ENCODE measurements at regions not wholly inside any gene's neighbourhood (a gene's known extent, or its start where the extent isn't known, plus 50 kb on each side); places are given as distances from the start of the nearest gene placed in this dataset.
A peak's percentile ranks its signal among the peaks of the same experiment; 100 is the strongest.

DNA sequence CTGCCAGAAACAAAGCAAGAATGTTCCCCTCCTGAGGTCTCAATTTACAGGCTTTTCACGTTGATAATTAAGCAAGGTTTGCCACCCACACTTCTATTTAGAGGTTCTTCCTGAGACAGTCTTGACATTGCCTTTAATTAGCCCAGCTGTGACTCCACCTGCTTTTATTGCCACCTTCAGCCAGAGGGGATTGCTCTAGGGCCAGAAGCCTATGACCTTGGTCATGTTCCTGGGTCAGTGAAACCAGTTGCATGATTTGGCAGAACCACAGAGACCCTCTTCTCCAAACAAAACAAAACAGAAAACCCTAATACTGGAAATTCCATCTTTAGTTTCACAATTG is 89.8 kb downstream of the APIP start:
- Histone ChIP-seq H3K36me3 (ENCODE audit: insufficient read depth, low read length) (no peaks in the 10 kb centered on the region), H3K9me2 (replicated peaks; ENCODE audit: low read depth, low read length) (no peaks in the 10 kb centered on the region), H2AFZ (ENCODE audit: low read length) (peak overlapping the region; percentile 32; the same call in 1 of the 2 replicates), H3K4me3 (ENCODE audit: low read length, poor library complexity, severe bottlenecking) (no peak overlapping the region), H3K9ac (ENCODE audit: low read depth, low read length, poor library complexity, severe bottlenecking) (peak overlapping the region; percentile 6), H3K4me1 (ENCODE audit: insufficient read depth, low read length, poor library complexity, severe bottlenecking) (peaks cover 22% of the 10 kb centered on the region), H4K20me1 (ENCODE audit: insufficient read depth, low read length, poor library complexity, severe bottlenecking) (no peaks in the 10 kb centered on the region), H3K4me2 (ENCODE audit: low read depth, low read length, poor library complexity, severe bottlenecking) (peak overlapping the region; percentile 9), H3K27me3 (ENCODE audit: insufficient read depth, low read length, poor library complexity, severe bottlenecking) (no peaks in the 10 kb centered on the region), H3K9me3 (ENCODE audit: insufficient read depth, low read depth, low read length) (no peaks in the 10 kb centered on the region), H3K79me2 (ENCODE audit: insufficient read depth, low read length) (no peaks in the 10 kb centered on the region), H3F3A (ENCODE audit: low read depth) (no peaks in the 10 kb centered on the region; the same call in 1 of the 2 replicates)
- TF ChIP-seq, protein P1, sequence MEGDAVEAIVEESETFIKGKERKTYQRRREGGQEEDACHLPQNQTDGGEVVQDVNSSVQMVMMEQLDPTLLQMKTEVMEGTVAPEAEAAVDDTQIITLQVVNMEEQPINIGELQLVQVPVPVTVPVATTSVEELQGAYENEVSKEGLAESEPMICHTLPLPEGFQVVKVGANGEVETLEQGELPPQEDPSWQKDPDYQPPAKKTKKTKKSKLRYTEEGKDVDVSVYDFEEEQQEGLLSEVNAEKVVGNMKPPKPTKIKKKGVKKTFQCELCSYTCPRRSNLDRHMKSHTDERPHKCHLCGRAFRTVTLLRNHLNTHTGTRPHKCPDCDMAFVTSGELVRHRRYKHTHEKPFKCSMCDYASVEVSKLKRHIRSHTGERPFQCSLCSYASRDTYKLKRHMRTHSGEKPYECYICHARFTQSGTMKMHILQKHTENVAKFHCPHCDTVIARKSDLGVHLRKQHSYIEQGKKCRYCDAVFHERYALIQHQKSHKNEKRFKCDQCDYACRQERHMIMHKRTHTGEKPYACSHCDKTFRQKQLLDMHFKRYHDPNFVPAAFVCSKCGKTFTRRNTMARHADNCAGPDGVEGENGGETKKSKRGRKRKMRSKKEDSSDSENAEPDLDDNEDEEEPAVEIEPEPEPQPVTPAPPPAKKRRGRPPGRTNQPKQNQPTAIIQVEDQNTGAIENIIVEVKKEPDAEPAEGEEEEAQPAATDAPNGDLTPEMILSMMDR (conservative IDR thresholded peaks at IDR 0.05; ENCODE audit: low read length) = no peak
- no peak for TF ChIP-seq EZH2phosphoT487 (IDR thresholded peaks at IDR 0.05; ENCODE audit: borderline replicate concordance)

DNA sequence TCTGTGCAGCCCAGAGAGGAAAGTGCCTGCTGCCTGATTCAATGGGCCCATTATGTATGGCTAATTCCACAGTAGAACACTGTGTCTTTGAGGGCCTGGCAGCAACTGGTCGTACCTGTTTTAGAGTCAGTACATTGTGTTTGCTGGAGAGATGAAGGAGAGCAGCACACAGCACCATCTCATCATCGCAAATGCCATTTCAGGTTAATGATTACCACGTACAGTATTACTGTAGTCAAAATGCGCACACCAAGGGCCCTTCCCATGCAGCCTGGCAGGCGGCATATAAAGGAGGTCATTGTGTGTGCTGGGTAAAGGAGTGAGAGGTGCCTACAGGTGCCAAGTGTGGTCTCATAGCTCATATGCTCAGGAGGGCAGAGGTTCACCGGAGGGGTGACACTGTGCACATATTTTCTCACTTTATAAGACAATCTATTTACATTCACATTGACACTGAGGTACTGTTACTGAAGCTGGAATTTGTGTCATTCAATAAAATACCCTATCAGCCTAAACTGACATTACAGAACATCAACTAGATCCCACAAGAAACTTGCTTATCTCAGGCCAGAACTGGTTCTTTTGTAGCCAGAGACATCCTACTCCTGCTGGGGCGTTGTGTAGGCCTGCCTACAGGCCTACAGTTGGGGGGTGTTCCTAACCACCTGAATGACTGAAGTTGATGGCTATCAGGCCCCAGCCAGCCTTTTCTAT is 90.4 kb downstream of the APIP start:
- H3K9ac ChIP-seq (ENCODE audit: low read depth, low read length, poor library complexity, severe bottlenecking) = peak overlapping the region; percentile 4
- peak overlapping the region; percentile 32; the same call in 1 of the 2 replicates for H2AFZ ChIP-seq (ENCODE audit: low read length)
- no peaks in the 10 kb centered on the region for H3K9me2 ChIP-seq (replicated peaks; ENCODE audit: low read depth, low read length)
- no peak overlapping the region for H3K4me3 ChIP-seq (ENCODE audit: low read length, poor library complexity, severe bottlenecking)
- TF ChIP-seq, protein P1 (conservative IDR thresholded peaks at IDR 0.05; ENCODE audit: low read length) = no peak
- no peak for TF ChIP-seq EZH2phosphoT487 (IDR thresholded peaks at IDR 0.05; ENCODE audit: borderline replicate concordance)
- H3K4me2 ChIP-seq (ENCODE audit: low read depth, low read length, poor library complexity, severe bottlenecking) = peak overlapping the region; percentile 9
- no peaks in the 10 kb centered on the region for H3K27me3 ChIP-seq (ENCODE audit: insufficient read depth, low read length, poor library complexity, severe bottlenecking)
- H3K4me1 ChIP-seq (ENCODE audit: insufficient read depth, low read length, poor library complexity, severe bottlenecking) = peaks cover 22% of the 10 kb centered on the region
- no peaks in the 10 kb centered on the region for H3K9me3 ChIP-seq (ENCODE audit: insufficient read depth, low read depth, low read length)
- H3K79me2 ChIP-seq (ENCODE audit: insufficient read depth, low read length) = no peaks in the 10 kb centered on the region
- no peaks in the 10 kb centered on the region for H4K20me1 ChIP-seq (ENCODE audit: insufficient read depth, low read length, poor library complexity, severe bottlenecking)
- H3K36me3 ChIP-seq (ENCODE audit: insufficient read depth, low read length) = no peaks in the 10 kb centered on the region
- no peaks in the 10 kb centered on the region; the same call in 1 of the 2 replicates for H3F3A ChIP-seq (ENCODE audit: low read depth)

DNA sequence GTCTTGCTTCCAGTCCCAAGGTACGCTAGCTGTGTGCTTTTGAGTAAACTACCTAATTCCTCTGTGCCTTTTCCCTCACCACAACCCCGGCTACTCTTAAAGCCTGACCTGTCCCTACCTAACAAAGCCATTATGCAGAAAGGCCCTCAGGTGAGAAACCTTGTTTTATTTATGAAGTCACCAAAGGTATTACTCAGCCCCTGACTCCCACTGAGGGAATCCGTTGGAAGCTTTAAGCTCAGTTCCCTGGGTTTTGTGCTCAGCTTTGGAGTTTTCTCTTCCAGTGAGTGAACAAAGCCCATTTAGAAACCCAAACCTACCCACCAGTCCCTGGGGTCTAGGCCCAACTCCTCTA is 90.9 kb downstream of the APIP start:
- peaks cover 23% of the 10 kb centered on the region for H3K4me1 ChIP-seq (ENCODE audit: insufficient read depth, low read length, poor library complexity, severe bottlenecking)
- no peaks in the 10 kb centered on the region; the same call in 1 of the 2 replicates for H3F3A ChIP-seq (ENCODE audit: low read depth)

More for the DNA sequence above, 90.9 kb downstream of the APIP start:
- Histone ChIP-seq H3K27me3 (ENCODE audit: insufficient read depth, low read length, poor library complexity, severe bottlenecking) (no peaks in the 10 kb centered on the region), H2AFZ (ENCODE audit: low read length) (no peak overlapping the region), H3K4me3 (ENCODE audit: low read length, poor library complexity, severe bottlenecking) (no peak overlapping the region), H3K36me3 (ENCODE audit: insufficient read depth, low read length) (no peaks in the 10 kb centered on the region), H3K9ac (ENCODE audit: low read depth, low read length, poor library complexity, severe bottlenecking) (peak overlapping the region; percentile 4), H3K9me3 (ENCODE audit: insufficient read depth, low read depth, low read length) (no peaks in the 10 kb centered on the region), H3K9me2 (replicated peaks; ENCODE audit: low read depth, low read length) (no peaks in the 10 kb centered on the region), H3K79me2 (ENCODE audit: insufficient read depth, low read length) (no peaks in the 10 kb centered on the region), H4K20me1 (ENCODE audit: insufficient read depth, low read length, poor library complexity, severe bottlenecking) (no peaks in the 10 kb centered on the region), H3K4me2 (ENCODE audit: low read depth, low read length, poor library complexity, severe bottlenecking) (no peak overlapping the region)
- TF ChIP-seq, protein P1 (conservative IDR thresholded peaks at IDR 0.05; ENCODE audit: low read length) = no peak
- TF ChIP-seq EZH2phosphoT487 (IDR thresholded peaks at IDR 0.05; ENCODE audit: borderline replicate concordance) = no peak
